ENCODE measurements at regions not wholly inside any gene's neighbourhood (a gene's known extent, or its start where the extent isn't known, plus 50 kb on each side); places are given as distances from the start of the nearest gene placed in this dataset.
"Not testable (repeated sequence)": the region's sequence is repeated elsewhere in the genome, so short reads cannot be mapped to it uniquely, and the experiment has no call there.

DNA sequence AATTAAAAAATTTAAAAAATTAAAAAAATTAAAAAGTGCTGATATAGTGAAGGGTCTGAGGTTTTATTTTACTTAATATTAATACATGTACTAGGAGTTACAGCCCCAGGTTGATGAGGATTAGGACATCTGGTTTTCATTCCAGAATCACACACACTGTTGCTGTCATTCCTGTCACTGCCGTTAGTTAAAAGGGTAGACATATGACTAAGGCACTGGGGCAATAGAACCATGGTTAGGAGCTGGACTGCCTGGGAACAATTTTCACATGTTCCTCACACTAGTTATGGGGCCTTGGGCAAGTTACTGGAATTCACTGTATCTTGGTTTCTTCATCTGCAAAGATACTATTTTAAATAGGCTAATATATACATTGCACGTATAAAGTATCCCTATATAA, 191.8 kb upstream of the DPYD start:
- H3K4me1 ChIP-seq (ENCODE audit: control insufficient read depth, insufficient read depth, low read length, poor library complexity, severe bottlenecking): no peaks in the 10 kb centered on the region
- H3K27ac ChIP-seq (ENCODE audit: low read depth, low read length, severe bottlenecking): no peak overlapping the region
- H3K9me3 ChIP-seq (ENCODE audit: control insufficient read depth, low read length): peaks cover 6% of the 10 kb centered on the region
- peaks cover 6% of the 10 kb centered on the region for H3K36me3 ChIP-seq (ENCODE audit: control insufficient read depth, insufficient read depth, low read length)
- no peak overlapping the region for H3K4me3 ChIP-seq (ENCODE audit: extremely low read depth, insufficient read depth, low read length, poor library complexity, severe bottlenecking)
- WGBS, 2 experiments (ENCODE audit: insufficient coverage in 2 of 2): 100% methylated on average over 1 of the region's 2 CpGs; no CpG with 5 or more reads in 1 of the 2 experiments

DNA sequence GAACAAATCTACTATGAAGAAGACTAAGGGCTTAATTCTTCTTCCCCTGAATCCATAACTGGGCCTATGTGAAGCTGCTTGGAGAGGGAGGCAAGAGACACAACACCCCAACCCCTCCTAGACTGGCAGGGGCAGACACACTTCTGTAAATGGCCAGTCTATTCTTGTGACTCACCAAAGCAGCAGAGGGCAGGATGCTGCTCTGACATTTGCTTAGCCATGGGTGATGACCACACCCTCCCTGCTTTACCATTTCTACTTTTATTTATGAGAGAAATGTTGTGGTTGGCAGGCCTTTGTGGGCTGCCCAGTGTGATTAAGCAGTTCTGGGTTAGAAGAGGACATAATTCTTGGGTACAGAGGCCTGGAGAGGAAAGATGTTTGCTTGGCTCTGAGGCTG, 189.8 kb upstream of the DPYD start:
- Histone ChIP-seq H3K36me3 (ENCODE audit: control insufficient read depth, insufficient read depth, low read length) (peaks cover 6% of the 10 kb centered on the region), H3K27ac (ENCODE audit: low read depth, low read length, severe bottlenecking) (no peak overlapping the region), H3K9me3 (ENCODE audit: control insufficient read depth, low read length) (peaks cover 14% of the 10 kb centered on the region), H3K4me1 (ENCODE audit: control insufficient read depth, insufficient read depth, low read length, poor library complexity, severe bottlenecking) (no peaks in the 10 kb centered on the region), H3K4me3 (ENCODE audit: extremely low read depth, insufficient read depth, low read length, poor library complexity, severe bottlenecking) (no peak overlapping the region)

DNA sequence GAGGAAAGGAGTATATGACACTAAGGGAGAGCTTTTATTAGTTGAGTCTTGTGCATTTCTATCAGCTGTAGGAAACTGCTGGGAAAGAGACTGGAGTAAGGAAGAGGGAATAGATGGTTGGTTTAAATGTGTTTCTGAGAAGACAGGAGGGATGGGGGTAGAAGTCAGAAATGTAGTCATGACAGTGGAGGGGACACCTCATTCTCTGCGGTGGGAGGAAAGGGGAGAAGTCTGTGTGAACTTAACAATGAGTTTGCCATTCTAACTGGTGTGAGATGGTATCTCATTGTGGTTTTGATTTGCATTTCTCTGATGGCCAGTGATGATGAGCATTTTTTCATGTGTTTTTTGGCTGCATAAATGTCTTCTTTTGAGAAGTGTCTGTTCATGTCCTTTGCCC, 187.5 kb upstream of the DPYD start:
- WGBS, 2 experiments (ENCODE audit: insufficient coverage in 2 of 2): no CpG with 5 or more reads among the region's 1 CpG
- H3K36me3 ChIP-seq (ENCODE audit: control insufficient read depth, insufficient read depth, low read length); H3K4me3 ChIP-seq (ENCODE audit: extremely low read depth, insufficient read depth, low read length, poor library complexity, severe bottlenecking); H3K4me1 ChIP-seq (ENCODE audit: control insufficient read depth, insufficient read depth, low read length, poor library complexity, severe bottlenecking); H3K27ac ChIP-seq (ENCODE audit: low read depth, low read length, severe bottlenecking): not testable (repeated sequence)
- peaks cover 14% of the 10 kb centered on the region for H3K9me3 ChIP-seq (ENCODE audit: control insufficient read depth, low read length)

DNA sequence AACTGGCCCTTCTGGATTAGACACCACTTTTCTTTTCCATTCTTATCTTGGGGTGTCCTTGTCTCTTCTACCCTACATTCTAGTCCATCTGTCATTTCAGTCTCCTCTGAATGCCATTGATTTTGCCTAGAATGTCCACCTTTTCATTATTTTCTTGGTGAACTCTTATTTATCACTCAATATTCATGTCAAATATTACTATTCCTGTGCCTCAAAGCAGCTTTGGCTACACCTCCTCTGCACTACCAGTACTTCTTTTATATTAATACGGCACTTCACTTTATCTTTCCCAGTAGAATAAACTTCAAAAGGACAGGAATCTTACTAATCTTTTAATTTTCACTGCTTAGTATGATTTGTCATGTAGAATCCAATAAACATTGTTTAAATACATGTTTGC, 186.4 kb upstream of the DPYD start:
- Histone ChIP-seq H3K4me1 (ENCODE audit: control insufficient read depth, insufficient read depth, low read length, poor library complexity, severe bottlenecking) (no peaks in the 10 kb centered on the region), H3K27ac (ENCODE audit: low read depth, low read length, severe bottlenecking) (no peak overlapping the region), H3K9me3 (ENCODE audit: control insufficient read depth, low read length) (peaks cover 14% of the 10 kb centered on the region), H3K4me3 (ENCODE audit: extremely low read depth, insufficient read depth, low read length, poor library complexity, severe bottlenecking) (no peak overlapping the region), H3K36me3 (ENCODE audit: control insufficient read depth, insufficient read depth, low read length) (peaks cover 6% of the 10 kb centered on the region)
- no CpG with 5 or more reads among the region's 1 CpG for WGBS, 2 experiments (ENCODE audit: insufficient coverage in 2 of 2)

DNA sequence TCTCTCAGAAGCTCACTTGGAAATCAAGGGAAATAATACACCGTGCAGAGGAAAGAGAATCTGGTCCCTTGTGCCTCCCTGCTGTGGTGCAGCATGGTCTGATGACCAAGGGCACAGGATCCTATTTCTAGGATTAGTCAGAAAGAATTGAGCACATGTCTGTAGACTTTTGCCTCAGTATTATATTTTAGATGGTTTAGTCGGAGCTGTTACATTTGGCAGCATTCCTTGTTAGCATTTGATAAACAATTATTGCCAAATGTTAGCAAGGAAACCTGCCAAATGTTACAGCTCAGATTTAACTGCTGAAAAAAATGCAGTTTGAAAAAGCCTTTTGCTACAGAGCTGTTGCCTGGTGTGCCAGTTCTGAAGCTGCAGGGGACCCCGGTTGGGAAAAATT, 183.5 kb upstream of the DPYD start:
- H3K27ac ChIP-seq (ENCODE audit: low read depth, low read length, severe bottlenecking): no peak overlapping the region
- no peak overlapping the region for H3K4me3 ChIP-seq (ENCODE audit: extremely low read depth, insufficient read depth, low read length, poor library complexity, severe bottlenecking)
- no peaks in the 10 kb centered on the region for H3K4me1 ChIP-seq (ENCODE audit: control insufficient read depth, insufficient read depth, low read length, poor library complexity, severe bottlenecking)
- peaks cover 14% of the 10 kb centered on the region for H3K9me3 ChIP-seq (ENCODE audit: control insufficient read depth, low read length)
- 88% methylated on average over 2 to 3 of the region's 3 CpGs for WGBS, 2 experiments (ENCODE audit: insufficient coverage in 2 of 2)
- H3K36me3 ChIP-seq (ENCODE audit: control insufficient read depth, insufficient read depth, low read length): peaks cover 6% of the 10 kb centered on the region

DNA sequence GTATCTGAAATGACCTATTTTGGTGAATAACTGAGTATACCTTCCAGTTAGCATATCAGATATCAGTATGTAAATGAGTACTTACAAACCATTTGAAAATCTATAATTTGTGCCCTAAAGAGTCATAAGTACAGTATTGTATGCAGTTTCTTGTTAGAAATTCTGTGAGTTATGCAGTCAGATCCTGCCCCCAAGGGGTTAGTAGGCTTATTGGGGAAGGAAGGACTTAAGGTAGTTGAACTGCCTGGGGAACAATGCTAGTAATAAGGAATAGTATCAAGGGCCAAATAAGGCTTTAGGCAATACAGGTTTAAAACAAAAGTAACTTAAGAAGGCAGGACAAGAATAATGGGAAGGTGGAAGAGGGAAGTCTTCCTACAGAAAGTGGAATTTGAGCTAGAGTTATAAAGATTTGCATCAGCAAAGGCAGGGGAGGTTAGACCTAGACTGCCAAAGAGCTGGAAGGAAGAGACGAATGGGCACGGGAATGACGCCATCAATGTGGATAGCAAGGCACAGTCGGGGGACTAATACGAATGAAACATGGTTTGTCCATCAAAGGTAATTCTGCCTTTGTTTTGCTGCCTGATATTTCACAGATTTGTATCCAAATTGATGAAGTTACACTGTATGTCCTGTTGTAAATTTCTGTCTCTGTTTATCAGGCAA, 182.9 kb upstream of the DPYD start:
- H3K27ac ChIP-seq (ENCODE audit: low read depth, low read length, severe bottlenecking): no peak overlapping the region
- H3K4me1 ChIP-seq (ENCODE audit: control insufficient read depth, insufficient read depth, low read length, poor library complexity, severe bottlenecking): no peaks in the 10 kb centered on the region
- H3K4me3 ChIP-seq (ENCODE audit: extremely low read depth, insufficient read depth, low read length, poor library complexity, severe bottlenecking): no peak overlapping the region
- H3K36me3 ChIP-seq (ENCODE audit: control insufficient read depth, insufficient read depth, low read length): peaks cover 6% of the 10 kb centered on the region
- H3K9me3 ChIP-seq (ENCODE audit: control insufficient read depth, low read length): peaks cover 14% of the 10 kb centered on the region
- 55 to 56% methylated on average over 5 of the region's 5 CpGs for WGBS, 2 experiments (ENCODE audit: insufficient coverage in 2 of 2)

DNA sequence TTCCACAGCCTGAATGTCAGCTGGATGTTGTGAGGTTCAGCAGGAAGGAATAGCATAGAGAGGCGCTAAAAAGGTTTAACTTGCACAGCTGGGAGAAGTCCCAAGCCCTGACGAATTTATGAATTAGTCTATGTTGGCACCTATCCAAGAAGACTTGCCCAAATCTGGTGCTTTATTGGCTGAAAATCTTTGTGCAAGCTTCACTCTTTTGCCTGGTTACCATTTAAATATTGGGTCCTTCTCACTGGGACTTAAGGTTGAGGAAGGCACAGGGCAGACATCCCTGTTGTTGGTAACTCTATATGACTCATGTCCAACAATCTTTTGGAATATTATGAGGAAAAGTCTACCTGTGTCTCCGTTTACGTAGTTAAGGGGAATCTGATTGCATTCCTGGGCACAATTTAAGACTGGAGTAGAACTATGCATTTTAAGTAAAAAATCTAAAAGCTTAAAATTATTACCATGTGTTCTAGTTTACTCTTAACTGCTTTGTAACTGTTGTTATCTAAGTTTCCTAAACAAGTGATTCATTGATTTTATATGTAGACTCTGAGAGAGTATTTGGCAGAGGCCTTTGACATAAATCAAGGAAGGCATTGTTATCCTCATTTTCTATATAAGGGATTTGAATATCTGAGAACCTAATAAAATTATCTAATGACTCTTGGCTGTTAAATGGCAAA, 181.7 kb upstream of the DPYD start:
- H3K27ac ChIP-seq (ENCODE audit: low read depth, low read length, severe bottlenecking): no peak overlapping the region
- no peak overlapping the region for H3K4me3 ChIP-seq (ENCODE audit: extremely low read depth, insufficient read depth, low read length, poor library complexity, severe bottlenecking)
- H3K4me1 ChIP-seq (ENCODE audit: control insufficient read depth, insufficient read depth, low read length, poor library complexity, severe bottlenecking): no peaks in the 10 kb centered on the region
- 91 to 92% methylated on average over 2 of the region's 4 CpGs for WGBS, 2 experiments (ENCODE audit: insufficient coverage in 2 of 2)
- peaks cover 6% of the 10 kb centered on the region for H3K9me3 ChIP-seq (ENCODE audit: control insufficient read depth, low read length)
- no peaks in the 10 kb centered on the region for H3K36me3 ChIP-seq (ENCODE audit: control insufficient read depth, insufficient read depth, low read length)

DNA sequence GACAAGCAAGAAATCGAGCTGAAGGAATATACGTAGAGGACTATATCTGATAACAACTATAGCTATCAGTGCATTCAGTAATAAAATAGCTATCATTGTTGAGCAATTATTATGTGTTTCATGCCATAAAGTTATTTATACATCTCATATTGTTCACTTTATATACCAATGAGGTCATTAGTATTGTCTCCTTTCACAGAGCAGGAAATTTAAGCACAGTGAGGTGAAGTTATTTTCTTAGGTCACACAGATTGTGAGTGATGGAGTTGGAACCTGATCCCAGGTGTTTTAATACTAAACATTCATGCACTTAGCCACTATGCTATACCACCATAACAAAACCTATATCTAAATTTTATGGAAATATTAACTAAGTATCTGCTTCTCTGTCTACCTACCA, 180.5 kb upstream of the DPYD start:
- no peaks in the 10 kb centered on the region for H3K36me3 ChIP-seq (ENCODE audit: control insufficient read depth, insufficient read depth, low read length)
- no peaks in the 10 kb centered on the region for H3K9me3 ChIP-seq (ENCODE audit: control insufficient read depth, low read length)
- H3K27ac ChIP-seq (ENCODE audit: low read depth, low read length, severe bottlenecking): no peak overlapping the region
- no CpG with 5 or more reads among the region's 2 CpGs for WGBS, 2 experiments (ENCODE audit: insufficient coverage in 2 of 2)
- H3K4me3 ChIP-seq (ENCODE audit: extremely low read depth, insufficient read depth, low read length, poor library complexity, severe bottlenecking): no peak overlapping the region
- no peaks in the 10 kb centered on the region for H3K4me1 ChIP-seq (ENCODE audit: control insufficient read depth, insufficient read depth, low read length, poor library complexity, severe bottlenecking)

DNA sequence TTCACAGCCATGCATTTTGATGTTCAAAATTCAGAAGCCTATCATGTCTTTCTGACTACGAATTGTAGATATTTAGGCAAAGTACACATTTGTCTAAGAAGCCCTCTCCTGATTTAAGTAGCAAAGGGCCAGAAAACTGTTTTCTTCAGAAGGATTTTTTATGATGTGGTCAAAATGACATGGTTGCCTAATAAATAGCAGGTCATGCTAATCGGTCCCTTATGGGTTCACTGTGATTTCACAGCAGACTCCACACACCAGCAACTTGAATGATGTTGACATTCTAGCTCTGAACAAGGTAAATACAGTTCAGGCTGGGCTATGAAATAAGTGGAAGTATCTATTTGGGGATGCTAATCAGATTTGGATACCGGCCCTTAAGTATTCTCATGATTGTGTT, 178.7 kb upstream of the DPYD start:
- Histone ChIP-seq H3K4me1 (ENCODE audit: control insufficient read depth, insufficient read depth, low read length, poor library complexity, severe bottlenecking) (no peaks in the 10 kb centered on the region), H3K36me3 (ENCODE audit: control insufficient read depth, insufficient read depth, low read length) (no peaks in the 10 kb centered on the region), H3K27ac (ENCODE audit: low read depth, low read length, severe bottlenecking) (no peak overlapping the region), H3K9me3 (ENCODE audit: control insufficient read depth, low read length) (no peaks in the 10 kb centered on the region), H3K4me3 (ENCODE audit: extremely low read depth, insufficient read depth, low read length, poor library complexity, severe bottlenecking) (no peak overlapping the region)
- 77 to 88% methylated on average over 3 of the region's 3 CpGs for WGBS, 2 experiments (ENCODE audit: insufficient coverage in 2 of 2)

DNA sequence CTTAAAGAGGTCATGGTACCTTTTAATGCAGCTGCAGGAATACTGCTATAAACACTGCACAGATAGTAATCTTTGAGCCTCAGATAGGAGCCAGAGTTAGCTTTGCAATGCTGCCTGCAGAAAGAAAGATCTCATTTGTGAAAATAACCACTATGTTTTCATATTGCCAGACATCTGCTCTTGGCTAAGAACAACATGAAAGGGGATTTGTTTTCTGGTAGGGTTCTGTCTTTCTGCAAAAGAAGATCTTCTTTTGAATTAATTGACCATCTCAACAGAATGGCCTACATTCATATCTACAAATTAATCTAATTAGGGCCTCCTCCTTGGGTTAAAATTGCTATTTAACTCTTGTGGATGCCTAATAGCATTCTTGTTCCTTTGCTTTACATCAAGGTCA, 177.6 kb upstream of the DPYD start:
- H3K36me3 ChIP-seq (ENCODE audit: control insufficient read depth, insufficient read depth, low read length): no peaks in the 10 kb centered on the region
- H3K9me3 ChIP-seq (ENCODE audit: control insufficient read depth, low read length): no peaks in the 10 kb centered on the region

DNA sequence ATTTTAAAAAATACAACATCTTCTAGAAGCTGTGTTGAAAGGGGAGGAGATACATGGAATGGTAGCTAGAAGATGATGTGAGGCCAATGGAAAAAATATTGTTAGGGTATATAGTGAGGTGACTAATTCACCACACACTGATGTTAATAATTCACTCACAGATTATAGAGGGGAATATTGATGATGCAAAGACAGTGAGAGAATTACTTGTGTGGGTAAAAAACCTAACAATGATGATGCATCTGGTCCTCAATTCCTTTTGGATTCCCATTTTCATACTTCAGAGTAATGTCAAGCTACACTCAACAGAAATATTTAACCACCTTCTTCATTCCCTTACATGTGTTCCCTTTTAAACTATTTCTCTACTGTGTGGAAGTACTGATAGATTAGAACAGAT, 169.5 kb upstream of the DPYD start:
- Histone ChIP-seq H3K27ac (ENCODE audit: low read depth, low read length, severe bottlenecking) (no peak overlapping the region), H3K9me3 (ENCODE audit: control insufficient read depth, low read length) (no peaks in the 10 kb centered on the region), H3K36me3 (ENCODE audit: control insufficient read depth, insufficient read depth, low read length) (no peaks in the 10 kb centered on the region), H3K4me3 (ENCODE audit: extremely low read depth, insufficient read depth, low read length, poor library complexity, severe bottlenecking) (no peak overlapping the region), H3K4me1 (ENCODE audit: control insufficient read depth, insufficient read depth, low read length, poor library complexity, severe bottlenecking) (peaks cover 15% of the 10 kb centered on the region)

More for the DNA sequence above, 177.6 kb upstream of the DPYD start:
- Histone ChIP-seq H3K27ac (ENCODE audit: low read depth, low read length, severe bottlenecking) (no peak overlapping the region), H3K4me3 (ENCODE audit: extremely low read depth, insufficient read depth, low read length, poor library complexity, severe bottlenecking) (no peak overlapping the region), H3K4me1 (ENCODE audit: control insufficient read depth, insufficient read depth, low read length, poor library complexity, severe bottlenecking) (no peaks in the 10 kb centered on the region)
